C4-2B (cell line): ENCODE measurements at regions not wholly inside any gene's neighbourhood (a gene's known extent, or its start where the extent isn't known, plus 50 kb on each side); places are given as distances from the start of the nearest gene placed in this dataset.
A peak's percentile ranks its signal among the peaks of the same experiment; 100 is the strongest.

Source experiments
- H3K27ac ChIP-seq: fragments of 450-650 bp; 2 replicates; pipeline ENCODE4 v1.5.1; 2017
- CTCF ChIP-seq: fragments of 450-650 bp; conservative IDR thresholded peaks from 2 replicates; pipeline ENCODE4 v1.5.1; 2017; ENCODE audit warnings: mild to moderate bottlenecking
- ZFX ChIP-seq: fragments of 450-650 bp; IDR thresholded peaks from 2 replicates; pipeline ENCODE4 v1.6.1; 2017

DNA sequence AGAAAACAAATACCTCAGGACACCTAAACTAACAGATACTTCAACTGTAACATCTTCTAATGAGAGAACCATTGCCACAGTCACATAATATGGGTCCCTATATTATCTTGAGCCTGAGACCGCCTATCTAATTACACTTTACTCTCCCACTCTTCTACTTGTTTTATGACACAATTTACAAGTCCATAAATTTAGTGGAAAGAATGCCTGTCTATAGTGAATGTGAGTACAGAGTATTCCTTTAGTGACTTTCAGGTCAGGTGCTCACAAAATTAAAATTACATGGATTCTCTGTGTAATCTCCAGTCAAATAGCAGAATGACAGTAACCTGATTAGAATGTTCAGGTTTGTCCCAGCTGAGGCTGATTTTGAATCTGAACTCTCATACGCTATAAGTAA is 624.1 kb downstream of the PKHD1 start:
- no peak for TF ChIP-seq ZFX
- no peak for TF ChIP-seq CTCF
- H3K27ac ChIP-seq: no peak overlapping the region

DNA sequence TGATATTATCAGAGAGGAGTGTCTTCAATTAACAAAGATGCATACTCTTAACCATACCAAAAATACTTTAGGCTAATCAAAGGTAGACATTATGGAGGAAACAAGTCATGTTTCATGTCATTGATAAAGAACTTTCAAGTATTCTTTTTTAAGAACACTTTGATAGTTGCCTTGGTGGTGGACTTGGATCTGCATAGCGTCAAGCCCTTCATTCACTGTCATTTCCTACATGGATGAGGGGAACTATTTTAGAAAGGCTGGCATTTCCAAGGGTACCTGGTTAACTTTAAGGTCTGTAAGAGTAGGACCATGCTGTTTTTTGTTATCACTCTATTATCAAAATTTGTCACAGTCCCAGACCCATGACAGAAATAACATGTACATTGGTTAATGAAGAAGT is 622.5 kb downstream of the PKHD1 start:
- TF ChIP-seq ZFX (no peak), CTCF (no peak)
- no peak overlapping the region for H3K27ac ChIP-seq

DNA sequence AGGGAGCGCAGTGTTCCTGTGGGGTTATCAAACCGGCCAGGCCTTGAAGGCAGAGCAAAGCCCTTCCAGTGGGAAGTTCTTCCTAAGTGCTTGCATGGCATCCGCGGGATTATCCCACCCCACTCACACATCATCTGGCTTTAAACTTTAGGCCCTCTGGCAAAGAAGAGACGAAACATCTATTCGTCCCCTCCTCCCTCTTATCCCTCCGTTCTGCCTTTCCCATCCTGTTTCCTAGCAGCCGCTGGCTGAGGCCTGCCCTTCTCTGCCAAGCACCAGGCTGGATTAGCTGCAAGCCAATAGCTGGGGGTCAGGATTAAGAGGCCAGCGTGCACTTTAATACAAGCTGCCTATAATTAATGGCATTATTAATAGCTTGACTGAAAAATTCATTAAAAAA is 621.0 kb downstream of the PKHD1 start:
- TF ChIP-seq CTCF: no peak
- TF ChIP-seq ZFX: no peak
- H3K27ac ChIP-seq: no peak overlapping the region

- H3K27ac ChIP-seq: no peak overlapping the region
- TF ChIP-seq CTCF: no peak
- no peak for TF ChIP-seq ZFX
Measured at GRCh38 chr6:51467231-51467952, 620.0 kb downstream of the PKHD1 start.

- TF ChIP-seq CTCF (no peak), ZFX (no peak)
- no peak overlapping the region for H3K27ac ChIP-seq
Measured at GRCh38 chr6:51468704-51469103, 618.7 kb downstream of the PKHD1 start.

GRCh38 chr6:51472745-51473487 is 614.5 kb downstream of the PKHD1 start:
- no peak for TF ChIP-seq ZFX
- H3K27ac ChIP-seq: peak overlapping the region; percentile 62; the same call in 1 of the 2 replicates

- peak overlapping the region; percentile 79; the same call in 1 of the 2 replicates for H3K27ac ChIP-seq
- TF ChIP-seq ZFX (no peak), CTCF (no peak)
Measured at GRCh38 chr6:51474022-51474975, 613.1 kb downstream of the PKHD1 start.
